GM21367 (cell line): ENCODE measurements at regions not wholly inside any gene's neighbourhood (a gene's known extent, or its start where the extent isn't known, plus 50 kb on each side); places are given as distances from the start of the nearest gene placed in this dataset.

Source experiments
- ATAC-seq: cut with Tn5 transposase; IDR thresholded peaks from one replicate; pipeline ENCODE4 v1.9.1; 2021; ENCODE audit not compliant: unreplicated experiment

GRCh38 chr9:28287455-28287854 lies 714.2 kb upstream of the C9orf72 start:
- ATAC-seq = no peak

- no peak for ATAC-seq
Observed at GRCh38 chr9:28289746-28290145, 716.5 kb upstream of the C9orf72 start.

GRCh38 chr9:28293369-28294090 lies 720.2 kb upstream of the C9orf72 start:
- no peak for ATAC-seq

GRCh38 chr9:28301281-28301680 lies 728.0 kb upstream of the C9orf72 start:
- ATAC-seq = no peak

GRCh38 chr9:28317745-28318144 lies 744.5 kb upstream of the C9orf72 start:
- no peak for ATAC-seq

DNA sequence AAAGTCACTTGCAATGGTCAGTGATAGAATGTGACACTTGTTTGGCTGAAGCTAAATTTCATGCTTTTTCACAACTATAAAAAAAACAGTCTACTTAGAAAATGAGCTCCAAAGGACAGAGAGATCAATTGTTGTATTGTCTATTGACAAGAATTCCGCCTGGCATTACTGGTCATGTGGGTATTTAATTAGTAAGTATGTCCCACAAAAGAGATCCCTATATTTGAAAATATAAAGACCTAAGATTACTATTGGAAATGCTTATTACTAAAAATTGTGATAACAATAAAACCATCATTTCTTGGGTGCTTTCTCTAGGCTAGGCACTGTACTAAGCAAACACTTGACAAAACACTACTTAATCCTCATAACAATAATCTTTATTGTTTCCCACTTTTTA lies 745.2 kb upstream of the C9orf72 start:
- ATAC-seq = no peak

DNA sequence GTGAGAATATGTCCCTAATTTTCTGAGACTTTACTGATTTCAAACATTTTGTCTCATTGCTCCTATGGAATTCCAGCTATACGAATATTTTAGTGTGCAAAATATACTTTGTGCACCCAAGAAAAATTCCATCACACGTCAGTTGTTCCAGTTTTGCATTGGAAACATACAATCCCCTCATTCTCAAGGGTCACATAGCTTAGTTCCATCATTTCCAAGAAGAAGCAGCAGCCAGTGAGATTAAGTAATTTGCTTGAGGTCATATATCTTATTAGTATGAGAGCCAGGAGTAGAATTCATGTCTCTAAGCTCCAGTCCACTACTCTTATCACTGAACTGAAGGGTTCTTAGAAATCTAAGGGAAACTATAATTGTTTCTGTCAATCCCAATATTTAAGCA lies 746.7 kb upstream of the C9orf72 start:
- ATAC-seq = no peak

DNA sequence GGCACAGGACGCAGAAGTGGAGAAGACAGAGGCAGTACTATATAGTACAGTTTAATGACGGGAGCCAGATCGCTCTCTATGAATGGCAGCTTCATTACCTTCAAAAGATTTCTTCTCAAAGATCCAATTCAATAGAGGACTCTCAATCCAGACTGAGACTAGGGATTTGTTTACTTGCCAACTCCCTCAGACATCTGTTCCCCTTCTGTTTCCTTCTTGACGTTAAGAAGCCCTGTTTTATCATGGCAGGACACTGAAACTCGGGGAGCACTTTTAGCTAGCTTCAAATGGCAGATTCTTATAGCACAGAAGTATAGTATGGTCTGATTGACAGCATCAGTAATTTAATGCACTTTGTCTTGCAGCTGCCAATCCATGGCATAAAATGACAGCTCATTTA lies 747.3 kb upstream of the C9orf72 start:
- no peak for ATAC-seq

DNA sequence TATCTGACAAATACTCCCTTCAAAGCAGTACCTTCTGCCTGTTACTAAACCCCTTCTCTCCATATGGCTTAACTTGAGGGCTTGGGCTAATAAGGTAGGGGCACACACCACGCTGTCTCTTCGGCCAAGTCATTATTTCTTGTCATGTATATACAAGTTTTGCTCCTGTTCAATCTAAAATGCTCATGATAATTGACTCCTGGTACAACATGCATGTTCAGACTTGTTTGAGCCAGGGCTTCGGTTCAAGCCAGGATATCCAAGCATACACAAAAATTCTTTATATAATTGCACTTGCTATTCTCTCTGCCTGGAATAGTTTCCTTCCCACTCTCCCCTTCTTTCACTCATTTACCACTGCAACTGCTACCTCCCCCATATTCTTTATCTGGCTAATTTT lies 756.0 kb upstream of the C9orf72 start:
- no peak for ATAC-seq

DNA sequence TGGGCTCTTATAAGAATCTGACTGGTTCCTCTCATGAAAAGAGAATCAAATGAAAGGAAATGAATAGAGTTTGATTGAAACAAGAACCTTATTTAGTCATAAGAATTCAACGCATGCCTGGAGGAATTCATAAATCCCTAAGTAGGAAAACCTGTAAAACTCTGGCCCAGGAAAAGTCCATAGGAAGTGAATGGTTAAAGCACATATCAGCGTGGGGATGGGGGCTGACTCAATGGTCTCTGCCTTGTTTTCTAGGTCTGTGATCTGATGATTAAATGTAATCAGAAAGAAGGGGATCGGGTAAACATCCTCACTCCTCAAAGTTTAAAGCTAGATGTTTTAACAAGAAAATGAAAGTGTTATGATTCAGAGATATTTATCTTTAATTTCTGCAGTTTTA lies 759.4 kb upstream of the C9orf72 start:
- no peak for ATAC-seq

DNA sequence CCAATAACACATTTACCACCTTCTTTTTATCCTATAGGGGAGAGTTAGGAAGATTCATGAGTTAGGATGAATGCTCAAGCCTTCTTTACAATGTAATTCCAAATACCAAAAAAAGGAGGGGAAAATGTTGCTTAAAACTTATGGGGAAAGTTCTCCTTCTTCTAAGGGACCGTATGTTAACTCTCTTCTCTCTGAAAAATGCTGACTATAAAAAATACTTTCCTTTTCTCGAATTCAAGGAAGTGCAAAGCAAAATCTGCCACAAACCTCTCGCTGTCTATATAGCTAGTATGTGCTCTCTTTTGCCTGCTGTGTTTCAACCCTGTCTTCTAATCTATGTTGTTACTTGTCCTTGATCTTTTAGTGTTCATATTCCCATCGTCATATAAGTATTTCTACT lies 768.6 kb upstream of the C9orf72 start:
- ATAC-seq = no peak

DNA sequence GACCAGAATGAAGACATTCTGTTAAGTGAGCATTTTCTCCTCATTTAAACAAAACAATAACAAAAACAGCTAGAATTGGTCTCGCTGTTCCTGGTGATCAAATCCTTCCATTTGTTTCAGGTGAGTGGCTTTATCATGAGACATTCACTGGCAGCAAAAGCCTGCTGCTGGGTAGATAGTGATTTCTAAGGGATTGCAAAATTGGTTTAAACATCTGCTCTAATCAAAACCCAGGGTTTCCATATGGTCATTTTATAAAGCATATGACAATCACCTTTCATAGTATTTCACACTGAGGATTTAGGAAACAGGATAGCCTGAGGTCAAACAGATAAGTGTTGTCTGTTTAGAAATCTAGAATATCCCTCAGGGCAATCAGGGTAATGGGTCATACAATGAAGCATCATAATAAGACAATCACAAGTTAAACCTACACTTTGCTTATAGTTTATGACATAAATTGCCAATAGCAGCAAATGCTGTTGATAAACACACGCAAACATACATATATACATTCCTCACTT lies 769.6 kb upstream of the C9orf72 start:
- no peak for ATAC-seq

GRCh38 chr9:28363151-28363562 lies 789.9 kb upstream of the C9orf72 start:
- no peak for ATAC-seq

GRCh38 chr9:28365020-28365640 lies 791.8 kb upstream of the C9orf72 start:
- ATAC-seq = no peak

GRCh38 chr9:28365728-28366127 lies 792.4 kb upstream of the C9orf72 start:
- no peak for ATAC-seq

GRCh38 chr9:28378231-28378630 lies 805.0 kb upstream of the C9orf72 start:
- no peak for ATAC-seq

DNA sequence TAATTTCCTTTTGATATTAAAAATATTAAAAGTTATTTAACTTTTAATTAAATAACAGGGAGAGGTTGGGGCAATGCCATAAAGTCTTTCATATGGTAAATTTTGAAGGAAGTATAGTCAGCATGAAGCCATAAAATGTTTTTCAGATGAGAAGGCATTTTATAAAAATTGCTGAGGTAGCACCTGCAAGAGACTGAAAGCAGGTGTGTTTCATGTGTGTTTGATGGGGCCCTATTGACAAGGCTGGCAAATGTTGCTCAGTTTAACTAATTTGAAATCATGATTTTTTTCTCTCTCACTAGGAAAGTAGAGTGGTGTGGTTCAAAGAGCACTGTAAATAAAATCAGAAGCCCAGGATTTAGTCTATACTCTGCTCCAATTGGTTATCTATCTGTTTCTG lies 805.8 kb upstream of the C9orf72 start:
- no peak for ATAC-seq

GRCh38 chr9:28389411-28389810 lies 816.1 kb upstream of the C9orf72 start:
- no peak for ATAC-seq

DNA sequence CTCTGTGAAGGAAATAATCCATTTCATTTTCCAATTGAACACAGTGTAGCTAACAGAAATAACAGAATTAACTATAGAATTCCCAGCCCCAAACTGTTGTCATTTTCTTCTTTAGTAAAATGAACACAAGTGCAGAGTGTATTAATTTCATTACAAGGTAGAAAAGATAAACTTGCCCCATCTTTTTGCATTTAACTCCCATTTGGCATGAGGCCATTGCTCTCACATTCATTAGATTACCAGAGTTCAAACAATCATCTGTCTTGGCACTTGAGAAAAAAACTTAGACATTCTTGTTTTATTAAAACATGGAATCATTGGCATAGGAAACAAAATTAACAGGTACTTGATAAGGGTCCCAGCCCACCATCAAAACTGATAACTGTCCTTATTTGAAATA lies 821.5 kb upstream of the C9orf72 start:
- ATAC-seq = no peak

- ATAC-seq = no peak
Observed at GRCh38 chr9:28396058-28396457, 822.8 kb upstream of the C9orf72 start.

GRCh38 chr9:28407351-28407750 lies 834.1 kb upstream of the C9orf72 start:
- ATAC-seq = no peak

DNA sequence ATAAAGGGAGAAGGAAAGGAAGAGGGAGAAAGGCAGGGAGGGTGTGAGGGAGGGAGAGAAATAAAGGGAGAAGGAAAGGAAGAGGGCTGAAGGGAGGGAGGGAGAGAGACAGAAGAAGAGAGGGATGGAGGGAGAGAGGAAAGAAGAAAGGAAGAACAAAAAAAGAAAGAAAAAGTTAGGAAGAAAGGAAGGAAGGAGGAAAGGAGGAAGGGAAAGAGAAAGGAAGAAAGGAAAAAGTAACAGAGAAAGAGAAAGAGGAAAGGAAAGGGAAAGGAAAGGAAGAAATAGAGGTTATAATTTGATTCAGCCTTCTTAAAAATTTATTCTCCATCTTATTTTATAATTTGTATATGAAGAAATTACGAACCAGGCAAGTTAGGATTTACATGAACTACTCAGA lies 836.6 kb upstream of the C9orf72 start:
- no peak for ATAC-seq

- no peak for ATAC-seq
Observed at GRCh38 chr9:28410411-28410810, 837.1 kb upstream of the C9orf72 start.
